Breast epithelium (tissue), 3 donors: ENCODE measurements at regions not wholly inside any gene's neighbourhood (a gene's known extent, or its start where the extent isn't known, plus 50 kb on each side); places are given as distances from the start of the nearest gene placed in this dataset.

Experiments
- POLR2AphosphoS5 ChIP-seq, 3 donors: sonication (generic); formaldehyde crosslinking; IDR thresholded peaks; one replicate each; pipeline ENCODE4 v1.6.1; 2017; ENCODE audit warnings: antibody characterized with exemption in 3 of 3
- TF ChIP-seq, protein P1 (sequence below), 3 donors: fragments of 450-650 bp; IDR thresholded peaks; one replicate each; pipeline ENCODE4 v1.5.1; 2016 to 2017; ENCODE audit warnings: antibody characterized with exemption in 3 of 3, mild to moderate bottlenecking in 3 of 3, moderate library complexity in 3 of 3

DNA sequence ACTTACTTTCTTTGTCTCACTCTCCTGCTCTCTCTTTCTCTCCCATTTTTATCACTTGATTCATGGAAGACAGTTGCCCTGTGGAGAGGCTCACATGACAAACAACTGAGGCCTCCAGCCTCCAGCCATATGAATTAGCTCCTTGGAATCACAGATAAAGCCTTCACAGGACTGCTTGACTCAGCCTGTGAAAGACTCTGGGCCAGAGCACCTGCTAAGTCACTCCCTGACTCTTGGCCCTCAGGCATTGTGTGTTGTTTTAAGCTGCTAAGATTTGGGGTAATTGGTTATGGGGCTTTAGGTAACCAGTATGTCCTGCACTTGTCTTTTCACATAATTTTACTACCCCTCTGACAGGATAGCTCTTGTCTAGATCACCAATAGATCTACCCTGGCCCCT lies 334.9 kb downstream of the SOX11 start:
- no peak for TF ChIP-seq POLR2AphosphoS5 (IDR thresholded peaks at IDR 0.05)
- TF ChIP-seq, protein P1, sequence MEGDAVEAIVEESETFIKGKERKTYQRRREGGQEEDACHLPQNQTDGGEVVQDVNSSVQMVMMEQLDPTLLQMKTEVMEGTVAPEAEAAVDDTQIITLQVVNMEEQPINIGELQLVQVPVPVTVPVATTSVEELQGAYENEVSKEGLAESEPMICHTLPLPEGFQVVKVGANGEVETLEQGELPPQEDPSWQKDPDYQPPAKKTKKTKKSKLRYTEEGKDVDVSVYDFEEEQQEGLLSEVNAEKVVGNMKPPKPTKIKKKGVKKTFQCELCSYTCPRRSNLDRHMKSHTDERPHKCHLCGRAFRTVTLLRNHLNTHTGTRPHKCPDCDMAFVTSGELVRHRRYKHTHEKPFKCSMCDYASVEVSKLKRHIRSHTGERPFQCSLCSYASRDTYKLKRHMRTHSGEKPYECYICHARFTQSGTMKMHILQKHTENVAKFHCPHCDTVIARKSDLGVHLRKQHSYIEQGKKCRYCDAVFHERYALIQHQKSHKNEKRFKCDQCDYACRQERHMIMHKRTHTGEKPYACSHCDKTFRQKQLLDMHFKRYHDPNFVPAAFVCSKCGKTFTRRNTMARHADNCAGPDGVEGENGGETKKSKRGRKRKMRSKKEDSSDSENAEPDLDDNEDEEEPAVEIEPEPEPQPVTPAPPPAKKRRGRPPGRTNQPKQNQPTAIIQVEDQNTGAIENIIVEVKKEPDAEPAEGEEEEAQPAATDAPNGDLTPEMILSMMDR (IDR thresholded peaks at IDR 0.05) = no peak
